K562 (cell line): ENCODE measurements at regions not wholly inside any gene's neighbourhood (a gene's known extent, or its start where the extent isn't known, plus 50 kb on each side); places are given as distances from the start of the nearest gene placed in this dataset.
A peak's percentile ranks its signal among the peaks of the same experiment; 100 is the strongest.

ENCODE experiments used
- ATAC-seq: fragments of 200-7000 bp; cut with Tn5 transposase; 3 replicates; pipeline ENCODE4 v1.9.1; 2020; ENCODE audit warnings: moderate library complexity
- BruUV-seq: library from RNA; stranded (reverse); fragments of 400-500 nt; replicated peaks from 2 replicates; lab custom pipeline; 2021; lab: Mats Ljungman, UMichigan
- CTCF ChIA-PET: fragments of 300-600 bp; formaldehyde crosslinking; extraction: SDS; loops from one replicate; lab custom pipeline; 2021; ENCODE audit warnings: low intra/inter-chr PET ratio; lab: Yijun Ruan, JAX
- POLR2A ChIA-PET: fragments of 300-600, 350-650 bp; sonication (Branson Sonifier 250); formaldehyde crosslinking; extraction: SDS; loops from one replicate; lab custom pipeline; 2021; ENCODE audit warnings: antibody characterized with exemption, inconsistent platforms; lab: Yijun Ruan, JAX
- DNase-seq, 4 experiments: peaks; one replicate each; pipeline versions ENCODE4 v3.0.0 to v3.0.0-alpha.2; 2011 to 2018; ENCODE audit warnings: low spot score in 3 of 4, mixed read lengths in 3 of 4; ENCODE audit errors: extremely low read depth in 1 of 4
- FAIRE-seq: peaks from 2 replicates; lab custom pipeline; 2011; peaks lifted over from hg19 to GRCh38; lab: Jason Lieb, UNC
- H2AFZ ChIP-seq: 2 replicates; pipeline ENCODE4 v1.6.0; 2011; ENCODE audit warnings: low read depth, low read length, control low read depth, inconsistent platforms
- H3K27ac ChIP-seq: fragments of 200-600 bp; 3 replicates; pipeline ENCODE4 v1.8.0; 2011; ENCODE audit warnings: low read depth, mild to moderate bottlenecking, control low read depth, inconsistent platforms, low read length, moderate library complexity, mixed read lengths; ENCODE audit errors: extremely low read depth
- H3K27me3 ChIP-seq, 2 experiments: fragments of 300-600 bp in 1 of 2; 2 replicates in 1 of 2; 3 replicates in 1 of 2; pipeline versions ENCODE4 v1.6.0 to v1.8.0; 2011; ENCODE audit warnings: inconsistent platforms in 2 of 2, low read length in 2 of 2, mild to moderate bottlenecking in 1 of 2, mixed read lengths in 1 of 2, moderate library complexity in 1 of 2; ENCODE audit not compliant: control insufficient read depth in 2 of 2, insufficient read depth in 2 of 2
- H3K36me3 ChIP-seq: fragments of 300-600 bp; 3 replicates; pipeline ENCODE4 v1.8.0; 2011; ENCODE audit warnings: mild to moderate bottlenecking, low read length, inconsistent platforms; ENCODE audit not compliant: control insufficient read depth, insufficient read depth
- H3K4me1 ChIP-seq, 2 experiments: fragments of 200-600 bp in 1 of 2; replicated peaks in 1 of 2; 2 replicates in 1 of 2; 3 replicates in 1 of 2; pipeline versions ENCODE4 v1.5.1 to v1.8.0; 2011; ENCODE audit warnings: inconsistent platforms in 2 of 2, low read length in 2 of 2, mild to moderate bottlenecking in 1 of 2, mixed read lengths in 1 of 2, moderate library complexity in 1 of 2; ENCODE audit not compliant: control insufficient read depth in 2 of 2, insufficient read depth in 2 of 2
- H3K4me2 ChIP-seq: 2 replicates; pipeline ENCODE4 v1.6.1; 2011; ENCODE audit warnings: low read length, control low read depth, inconsistent platforms, mixed read lengths; ENCODE audit not compliant: insufficient read depth
- H3K4me3 ChIP-seq: fragments of 200-600 bp; sonication (generic), shearing (Covaris generic); 2 replicates; pipeline ENCODE4 v1.5.1; 2016; ENCODE audit warnings: control low read depth, inconsistent platforms
- H3K79me2 ChIP-seq: fragments of 200-600 bp; 3 replicates; pipeline ENCODE4 v1.8.0; 2011; ENCODE audit warnings: low read length, inconsistent platforms; ENCODE audit not compliant: control insufficient read depth, insufficient read depth
- H3K9ac ChIP-seq, 2 experiments: 2 replicates each; pipeline versions ENCODE4 v1.6.0 to v1.6.1; 2011; ENCODE audit warnings: low read depth in 2 of 2, low read length in 2 of 2, control low read depth in 1 of 2, inconsistent platforms in 1 of 2, mild to moderate bottlenecking in 1 of 2, mixed read lengths in 1 of 2; ENCODE audit not compliant: insufficient read depth in 1 of 2
- H3K9me1 ChIP-seq: one replicate; pipeline ENCODE4 v1.6.0; 2011; ENCODE audit warnings: inconsistent platforms, mild to moderate bottlenecking, low read length, moderate library complexity; ENCODE audit not compliant: control insufficient read depth, insufficient read depth
- H3K9me3 ChIP-seq: replicated peaks from 2 replicates; pipeline ENCODE4 v1.5.1; 2011; ENCODE audit warnings: low read depth, low read length, inconsistent platforms; ENCODE audit not compliant: control insufficient read depth, insufficient read depth
- H4K20me1 ChIP-seq: replicated peaks from 2 replicates; pipeline ENCODE4 v1.6.1; 2011; ENCODE audit warnings: low read length, inconsistent platforms, mixed read lengths; ENCODE audit not compliant: control insufficient read depth, insufficient read depth
- CBX1 ChIP-seq: sonication (generic); IDR thresholded peaks from 2 replicates; pipeline ENCODE4 v1.6.1; 2016; ENCODE audit warnings: antibody characterized with exemption, low read depth, mild to moderate bottlenecking
- DIDO1 ChIP-seq: fragments of 450-650 bp; IDR thresholded peaks from 2 replicates; pipeline ENCODE4 v1.6.1; 2016; ENCODE audit warnings: low read depth, missing biosample characterization, missing genetic modification characterization
- FOXJ3 ChIP-seq: sonication (generic); formaldehyde crosslinking; IDR thresholded peaks from 2 replicates; pipeline ENCODE4 v1.4.0; 2020; ENCODE audit warnings: mild to moderate bottlenecking, missing genetic modification reagents
- HDAC3 ChIP-seq: fragments of 450-650 bp; IDR thresholded peaks from 2 replicates; pipeline ENCODE4 v1.6.1; 2018; ENCODE audit warnings: borderline replicate concordance, mild to moderate bottlenecking, moderate library complexity; ENCODE audit not compliant: partially characterized antibody
- HDAC6 ChIP-seq: IDR thresholded peaks from 2 replicates; pipeline ENCODE4 v1.6.1; 2012; ENCODE audit warnings: low read depth, mild to moderate bottlenecking, control low read depth, inconsistent platforms, low read length, moderate library complexity
- HIVEP1 ChIP-seq: fragments of 250-450 bp; sonication (Bioruptor Pico); IDR thresholded peaks from 2 replicates; pipeline ENCODE4 v1.4.0; 2020; ENCODE audit warnings: mild to moderate bottlenecking
- MAFG ChIP-seq: fragments of 450-650 bp; conservative IDR thresholded peaks from 2 replicates; pipeline ENCODE4 v1.6.1; 2016; ENCODE audit warnings: missing genetic modification characterization, missing compliant biosample characterization
- MAFK ChIP-seq: IDR thresholded peaks from 2 replicates; pipeline ENCODE4 v1.6.1; 2011; ENCODE audit warnings: low read length, improper control_type of control experiment
- NFE2 ChIP-seq: IDR thresholded peaks from 2 replicates; pipeline ENCODE4 v1.6.1; 2014; ENCODE audit warnings: antibody characterized with exemption, low read depth
- NR1H2 ChIP-seq: sonication (generic); formaldehyde crosslinking; IDR thresholded peaks from 2 replicates; pipeline ENCODE4 v1.4.0; 2020; ENCODE audit warnings: mild to moderate bottlenecking, missing genetic modification reagents
- PYGO2 ChIP-seq: fragments of 450-650 bp; IDR thresholded peaks from 2 replicates; pipeline ENCODE4 v1.6.1; 2016; ENCODE audit warnings: mild to moderate bottlenecking, missing genetic modification characterization, moderate library complexity, missing compliant biosample characterization
- SNIP1 ChIP-seq: fragments of 450-650 bp; IDR thresholded peaks from 2 replicates; pipeline ENCODE4 v1.7.1; 2017; ENCODE audit warnings: low read depth, mild to moderate bottlenecking
- TCF7 ChIP-seq: sonication (generic); IDR thresholded peaks from 2 replicates; pipeline ENCODE4 v1.6.1; 2016; ENCODE audit warnings: antibody characterized with exemption, borderline replicate concordance
- ZNF121 ChIP-seq: sonication (generic); formaldehyde crosslinking; conservative IDR thresholded peaks from 2 replicates; pipeline ENCODE4 v1.8.0; 2022; ENCODE audit warnings: missing genetic modification reagents
- ZNF764 ChIP-seq: fragments of 250-450 bp; sonication (Bioruptor Pico); IDR thresholded peaks from 2 replicates; pipeline ENCODE4 v1.4.0; 2020; ENCODE audit warnings: low read depth, mild to moderate bottlenecking, moderate library complexity
- WGBS: fragments of 100-300 bp; shearing (Covaris generic); methylation state at CpG from one replicate; pipeline ENCODE4 v1.1.6; 2016; ENCODE audit warnings: low coverage, mixed read lengths; ENCODE audit not compliant: insufficient coverage; ENCODE audit errors: missing lambda C conversion rate; 5-methylcytosine and 5-hydroxymethylcytosine counted together
- in situ Hi-C: fragments of 300-500 bp; cut with MboI; formaldehyde crosslinking; loops from 4 replicates; pipeline ENCODE4 v1.15.0; 2018; ENCODE audit warnings: inconsistent platforms, mixed read lengths
- intact Hi-C: fragments of 100-400 bp; cut with micrococcal nuclease; formaldehyde crosslinking; loops from 2 replicates; pipeline ENCODE4 v1.14.2; 2022
- TF ChIP-seq, protein P1 (sequence below), 3 experiments: fragments of 200-800 bp in 1 of 3; fragments of 250-450 bp in 1 of 3; fragments of 450-650 bp in 1 of 3; sonication (Bioruptor Pico) in 1 of 3; sonication (Bioruptor generic) in 1 of 3; formaldehyde crosslinking in 1 of 3; IDR thresholded peaks; 2 replicates each; pipeline versions ENCODE4 v1.6.1 to v1.8.0; 2016 to 2022; ENCODE audit warnings: mild to moderate bottlenecking in 2 of 3, missing genetic modification characterization in 2 of 3, missing compliant biosample characterization in 1 of 3, moderate library complexity in 1 of 3

DNA sequence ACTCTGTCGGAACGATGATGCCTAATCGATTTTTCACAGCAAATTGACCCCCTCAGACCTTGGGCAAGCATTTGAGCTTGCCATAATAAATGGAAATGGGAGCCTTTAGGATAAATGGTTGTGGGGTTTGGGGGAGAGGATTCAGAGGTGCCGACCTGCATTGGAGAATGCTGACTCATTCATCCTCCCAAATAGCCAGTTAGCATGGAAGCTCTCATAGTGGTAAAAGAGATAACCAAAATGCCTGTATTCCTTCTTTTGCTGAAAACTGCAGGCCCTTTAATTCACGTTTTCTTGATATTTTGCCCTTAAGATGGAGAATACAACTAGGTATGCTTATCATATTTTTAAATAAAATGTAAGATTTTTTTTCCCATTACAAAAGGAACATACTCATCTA, 392.6 kb upstream of the DEPDC1 start:
- Histone ChIP-seq H4K20me1 (no peaks in the 10 kb centered on the region), H3K36me3 (no peaks in the 10 kb centered on the region), H3K9ac (no peak overlapping the region), H3K4me3 (no peak overlapping the region)
- FAIRE-seq (no peak), DNase-seq (no peak)
- POLR2A ChIA-PET: no interaction called here
- intact Hi-C loops: no loop called here
- CTCF ChIA-PET: no interaction called here
- TF ChIP-seq MAFG (peak; percentile 32; the same call in 1 of the 2 replicates), NFE2 (peak; percentile 29; the same call in 1 of the 2 replicates), HDAC6 (no peak), ZNF121 (CRISPR knock-in tag) (no peak), PYGO2 (tag) (no peak)
- TF ChIP-seq, all 486 proteins: peak for 2
- no peaks in the 10 kb centered on the region; the same call in 1 of the 2 replicates for H3K9me3 ChIP-seq
- WGBS: 2% methylated on average over 5 of the region's 5 CpGs
- H3K4me1 ChIP-seq: no peaks in the 10 kb centered on the region
- BruUV-seq: no TSS peak
- H3K79me2 ChIP-seq: no peaks in the 10 kb centered on the region
- in situ Hi-C loops: no loop called here
- H3K4me2 ChIP-seq: no peak overlapping the region
- no peaks in the 10 kb centered on the region for H3K27me3 ChIP-seq
- H3K9me1 ChIP-seq: no peaks in the 10 kb centered on the region
- H2AFZ ChIP-seq: no peak overlapping the region
- H3K27ac ChIP-seq: no peak overlapping the region
- no peak for ATAC-seq

GRCh38 chr1:68890736-68891135, 393.9 kb upstream of the DEPDC1 start:
- no TSS peak for BruUV-seq
- Histone ChIP-seq H4K20me1 (no peaks in the 10 kb centered on the region), H3K27ac (no peak overlapping the region), H3K9me3 (no peaks in the 10 kb centered on the region; the same call in 1 of the 2 replicates), H3K4me1 (no peaks in the 10 kb centered on the region), H3K4me3 (no peak overlapping the region), H3K9ac (no peak overlapping the region), H3K9me1 (no peaks in the 10 kb centered on the region), H3K36me3 (no peaks in the 10 kb centered on the region), H3K79me2 (no peaks in the 10 kb centered on the region), H2AFZ (no peak overlapping the region), H3K27me3 (no peaks in the 10 kb centered on the region), H3K4me2 (no peak overlapping the region)
- intact Hi-C loops (no loop called here), in situ Hi-C loops (no loop called here)
- FAIRE-seq: no peak
- no peak for DNase-seq
- CTCF ChIA-PET: no interaction called here
- POLR2A ChIA-PET: no interaction called here
- no peak for ATAC-seq
- WGBS: 0% methylated on average over 3 of the region's 3 CpGs
- TF ChIP-seq HIVEP1 (CRISPR knock-in tag) (no peak), TCF7 (no peak), DIDO1 (no peak), CBX1 (no peak), HDAC3 (no peak), ZNF764 (CRISPR knock-in tag) (no peak), SNIP1 (no peak), MAFK (no peak), FOXJ3 (CRISPR knock-in tag) (no peak), NR1H2 (CRISPR knock-in tag) (no peak)
- TF ChIP-seq, protein P1, sequence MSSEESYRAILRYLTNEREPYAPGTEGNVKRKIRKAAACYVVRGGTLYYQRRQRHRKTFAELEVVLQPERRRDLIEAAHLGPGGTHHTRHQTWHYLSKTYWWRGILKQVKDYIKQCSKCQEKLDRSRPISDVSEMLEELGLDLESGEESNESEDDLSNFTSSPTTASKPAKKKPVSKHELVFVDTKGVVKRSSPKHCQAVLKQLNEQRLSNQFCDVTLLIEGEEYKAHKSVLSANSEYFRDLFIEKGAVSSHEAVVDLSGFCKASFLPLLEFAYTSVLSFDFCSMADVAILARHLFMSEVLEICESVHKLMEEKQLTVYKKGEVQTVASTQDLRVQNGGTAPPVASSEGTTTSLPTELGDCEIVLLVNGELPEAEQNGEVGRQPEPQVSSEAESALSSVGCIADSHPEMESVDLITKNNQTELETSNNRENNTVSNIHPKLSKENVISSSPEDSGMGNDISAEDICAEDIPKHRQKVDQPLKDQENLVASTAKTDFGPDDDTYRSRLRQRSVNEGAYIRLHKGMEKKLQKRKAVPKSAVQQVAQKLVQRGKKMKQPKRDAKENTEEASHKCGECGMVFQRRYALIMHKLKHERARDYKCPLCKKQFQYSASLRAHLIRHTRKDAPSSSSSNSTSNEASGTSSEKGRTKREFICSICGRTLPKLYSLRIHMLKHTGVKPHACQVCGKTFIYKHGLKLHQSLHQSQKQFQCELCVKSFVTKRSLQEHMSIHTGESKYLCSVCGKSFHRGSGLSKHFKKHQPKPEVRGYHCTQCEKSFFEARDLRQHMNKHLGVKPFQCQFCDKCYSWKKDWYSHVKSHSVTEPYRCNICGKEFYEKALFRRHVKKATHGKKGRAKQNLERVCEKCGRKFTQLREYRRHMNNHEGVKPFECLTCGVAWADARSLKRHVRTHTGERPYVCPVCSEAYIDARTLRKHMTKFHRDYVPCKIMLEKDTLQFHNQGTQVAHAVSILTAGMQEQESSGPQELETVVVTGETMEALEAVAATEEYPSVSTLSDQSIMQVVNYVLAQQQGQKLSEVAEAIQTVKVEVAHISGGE (CRISPR knock-in tag; IDR thresholded peaks at IDR 0.05): no peak
